ENCODE measurements at regions not wholly inside any gene's neighbourhood (a gene's known extent, or its start where the extent isn't known, plus 50 kb on each side); places are given as distances from the start of the nearest gene placed in this dataset.
A peak's percentile ranks its signal among the peaks of the same experiment; 100 is the strongest.

DNA sequence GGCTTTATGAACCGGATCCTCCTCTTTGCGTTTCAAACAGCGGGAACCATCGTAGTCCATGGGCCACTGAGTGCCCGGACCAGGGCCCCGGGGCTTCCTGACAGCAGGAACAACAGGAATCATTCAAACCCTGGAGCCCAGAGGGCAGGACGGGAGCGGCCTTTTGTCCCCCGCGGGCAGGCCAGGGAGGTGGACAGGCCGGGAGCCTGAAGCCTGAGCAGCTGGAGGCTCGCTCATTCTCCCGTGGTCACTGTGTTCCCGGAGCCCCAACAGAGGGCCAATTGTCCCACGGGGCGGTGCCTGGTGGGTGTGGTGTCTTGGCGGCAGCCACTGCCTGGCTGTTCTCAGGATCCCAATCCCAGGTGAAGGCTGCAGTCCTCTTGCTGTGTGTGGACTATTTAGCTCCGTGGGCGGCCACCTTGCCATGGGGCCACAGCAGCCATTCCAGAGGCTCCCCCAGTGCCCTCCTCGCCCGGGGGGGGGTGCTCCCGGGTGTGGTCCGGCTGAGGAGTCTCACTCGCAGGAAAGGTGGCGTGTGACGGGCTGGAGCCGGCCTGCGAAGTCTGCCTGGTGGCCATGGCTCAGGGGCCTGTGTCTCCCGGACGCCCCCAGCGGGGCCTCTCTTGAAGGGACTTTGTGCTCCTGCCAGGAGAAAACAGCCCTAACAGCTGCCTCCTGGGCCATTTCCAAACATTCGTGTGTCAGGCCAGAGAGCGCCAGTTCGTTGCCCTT is 77.2 kb upstream of the BHLHE23 start:
- intact Hi-C loops (cut with DNase I, micrococcal nuclease): no loop called here
- H3K9me3 ChIP-seq: no peaks in the 10 kb centered on the region
- DNase-seq (peak in 2 of 3 donors; percentile 17 to 34), ATAC-seq (peak; percentile 35)
- no peak overlapping the region for H3K4me3 ChIP-seq
- H3K4me1 ChIP-seq (ENCODE audit: low read depth): no peaks in the 10 kb centered on the region
- TF ChIP-seq, protein P1, sequence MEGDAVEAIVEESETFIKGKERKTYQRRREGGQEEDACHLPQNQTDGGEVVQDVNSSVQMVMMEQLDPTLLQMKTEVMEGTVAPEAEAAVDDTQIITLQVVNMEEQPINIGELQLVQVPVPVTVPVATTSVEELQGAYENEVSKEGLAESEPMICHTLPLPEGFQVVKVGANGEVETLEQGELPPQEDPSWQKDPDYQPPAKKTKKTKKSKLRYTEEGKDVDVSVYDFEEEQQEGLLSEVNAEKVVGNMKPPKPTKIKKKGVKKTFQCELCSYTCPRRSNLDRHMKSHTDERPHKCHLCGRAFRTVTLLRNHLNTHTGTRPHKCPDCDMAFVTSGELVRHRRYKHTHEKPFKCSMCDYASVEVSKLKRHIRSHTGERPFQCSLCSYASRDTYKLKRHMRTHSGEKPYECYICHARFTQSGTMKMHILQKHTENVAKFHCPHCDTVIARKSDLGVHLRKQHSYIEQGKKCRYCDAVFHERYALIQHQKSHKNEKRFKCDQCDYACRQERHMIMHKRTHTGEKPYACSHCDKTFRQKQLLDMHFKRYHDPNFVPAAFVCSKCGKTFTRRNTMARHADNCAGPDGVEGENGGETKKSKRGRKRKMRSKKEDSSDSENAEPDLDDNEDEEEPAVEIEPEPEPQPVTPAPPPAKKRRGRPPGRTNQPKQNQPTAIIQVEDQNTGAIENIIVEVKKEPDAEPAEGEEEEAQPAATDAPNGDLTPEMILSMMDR (IDR thresholded peaks at IDR 0.05): no peak
- H3K36me3 ChIP-seq (ENCODE audit: low read depth): no peaks in the 10 kb centered on the region

DNA sequence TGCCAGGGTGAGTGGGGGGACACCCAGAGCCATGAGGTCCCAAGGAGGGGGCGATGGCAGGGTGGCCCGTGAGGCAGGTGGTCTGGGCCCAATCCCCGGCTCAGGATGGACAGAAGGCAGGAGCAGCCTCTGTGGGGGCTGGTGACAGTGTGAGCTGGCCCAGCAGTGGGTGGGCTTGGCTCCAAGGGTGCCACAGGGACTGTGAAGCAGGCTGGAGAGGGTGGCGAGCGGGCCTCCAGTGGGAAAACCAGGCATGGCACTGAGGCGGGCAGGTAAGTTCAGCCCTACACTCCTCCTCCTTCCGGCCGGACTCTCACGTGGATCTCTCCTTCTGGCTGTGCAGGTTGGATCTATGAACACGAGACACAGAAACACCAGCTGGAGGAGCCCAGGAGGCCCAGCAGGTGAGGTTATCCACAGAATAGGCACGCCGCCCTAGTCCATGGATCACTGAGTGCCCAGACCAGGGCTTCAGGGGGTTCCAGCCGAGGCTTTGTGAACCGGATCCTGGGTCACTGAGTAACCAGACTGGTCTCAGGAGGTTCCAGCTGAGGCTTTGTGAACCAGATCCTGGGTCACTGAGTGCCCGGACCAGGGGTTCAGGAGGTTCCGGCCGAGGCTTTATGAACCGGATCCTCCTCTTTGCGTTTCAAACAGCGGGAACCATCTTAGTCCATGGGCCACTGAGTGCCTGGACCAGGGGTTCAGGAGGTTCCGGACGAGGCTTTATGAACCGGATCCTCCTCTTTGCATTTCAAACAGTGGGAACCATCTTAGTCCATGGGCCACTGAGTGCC is 76.4 kb upstream of the BHLHE23 start:
- H3K4me1 ChIP-seq (ENCODE audit: low read depth): no peaks in the 10 kb centered on the region
- intact Hi-C loops (cut with DNase I, micrococcal nuclease): no loop called here
- H3K9me3 ChIP-seq: peaks cover 8% of the 10 kb centered on the region
- H3K4me3 ChIP-seq: no peak overlapping the region
- H3K36me3 ChIP-seq (ENCODE audit: low read depth): no peaks in the 10 kb centered on the region
- TF ChIP-seq, protein P1 (IDR thresholded peaks at IDR 0.05): no peak
- peak in 1 of 3 donors; percentile 41 for DNase-seq
- no peak for ATAC-seq

DNA sequence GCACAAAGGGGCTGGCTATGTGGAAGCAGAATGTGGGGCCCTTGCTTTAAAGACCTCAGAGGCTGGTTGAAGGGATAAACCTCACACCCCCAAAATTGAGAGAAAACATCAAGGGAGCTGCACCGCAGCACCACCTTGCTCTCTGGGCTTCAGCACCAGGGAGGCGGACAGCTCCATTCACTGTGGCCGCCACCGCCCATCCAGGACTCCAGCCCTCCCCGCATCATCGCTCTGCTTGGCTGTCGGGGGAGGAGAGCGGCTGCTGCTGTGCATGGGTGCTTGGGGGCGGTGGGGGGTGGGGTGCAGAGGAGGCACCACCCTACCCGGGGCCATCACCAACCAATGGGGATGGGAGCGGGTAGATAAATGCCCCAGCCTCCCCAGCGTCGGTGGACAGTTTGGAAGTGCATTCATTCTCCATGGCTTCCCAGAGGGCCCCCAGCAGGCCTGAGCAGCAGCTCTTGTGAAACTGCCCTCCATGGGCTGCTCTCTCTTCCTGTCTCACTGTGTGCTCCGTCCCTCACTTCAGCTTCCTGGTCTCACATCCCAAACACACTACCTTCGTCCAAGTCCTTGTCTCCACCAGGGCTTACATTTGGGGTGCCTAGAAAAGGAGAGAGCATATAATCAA is 75.7 kb upstream of the BHLHE23 start:
- H3K9me3 ChIP-seq: peaks cover 16% of the 10 kb centered on the region
- ATAC-seq (peak; percentile 65), DNase-seq (peak; percentile 34 to 69 (median 62))

DNA sequence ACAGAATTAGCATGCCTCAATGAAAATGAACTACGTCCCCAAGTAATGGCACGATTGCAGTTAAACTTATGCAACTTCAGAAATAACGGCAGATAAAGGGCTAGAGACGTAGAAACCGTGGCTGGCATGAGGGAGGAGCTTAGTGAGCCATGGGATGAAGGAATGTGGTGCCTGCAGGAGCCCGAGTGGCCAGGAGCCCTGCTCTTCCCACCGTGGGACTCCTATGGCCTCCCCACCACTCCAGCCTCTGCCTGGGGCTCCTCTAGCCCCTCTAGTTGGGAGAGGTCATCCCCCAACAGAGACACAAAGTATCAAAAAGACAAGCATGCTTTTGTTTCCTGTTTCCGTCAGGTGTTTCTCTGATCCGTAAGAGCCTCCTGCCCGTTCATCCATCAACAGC is 75.1 kb upstream of the BHLHE23 start:
- intact Hi-C loops (cut with DNase I, micrococcal nuclease): no loop called here
- no peak overlapping the region for H3K4me3 ChIP-seq
- H3K9me3 ChIP-seq: peaks cover 21% of the 10 kb centered on the region
- TF ChIP-seq, protein P1 (IDR thresholded peaks at IDR 0.05): no peak
- DNase-seq (no peak), ATAC-seq (no peak)
- H3K36me3 ChIP-seq (ENCODE audit: low read depth): no peaks in the 10 kb centered on the region
- H3K4me1 ChIP-seq (ENCODE audit: low read depth): no peaks in the 10 kb centered on the region

More for the DNA sequence above, 75.7 kb upstream of the BHLHE23 start:
- no peaks in the 10 kb centered on the region for H3K36me3 ChIP-seq (ENCODE audit: low read depth)
- TF ChIP-seq, protein P1 (IDR thresholded peaks at IDR 0.05): no peak
- no peak overlapping the region for H3K4me3 ChIP-seq
- no peaks in the 10 kb centered on the region for H3K4me1 ChIP-seq (ENCODE audit: low read depth)
- intact Hi-C loops (cut with DNase I, micrococcal nuclease): no loop called here

DNA sequence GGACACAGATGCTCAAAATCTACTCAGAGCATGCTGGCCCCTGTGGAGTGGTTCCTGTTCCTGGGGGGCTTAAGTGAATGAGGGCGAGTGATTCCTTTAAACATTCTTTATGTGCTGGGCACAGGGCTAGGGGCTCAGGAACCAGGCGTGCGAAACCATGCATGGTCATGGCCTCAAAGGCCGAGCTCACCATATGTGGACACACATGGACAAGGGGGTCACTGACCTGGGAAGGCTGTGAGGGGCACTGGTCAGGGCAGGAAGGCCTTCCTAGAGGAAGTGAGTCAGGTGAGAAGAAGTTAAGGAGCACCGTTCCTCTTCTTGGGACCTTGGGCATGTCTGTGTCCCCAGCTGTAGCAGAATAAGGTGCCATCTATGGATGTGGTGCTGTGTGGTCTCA is 74.6 kb upstream of the BHLHE23 start:
- no peak for DNase-seq
- Histone ChIP-seq H3K9me3 (peaks cover 21% of the 10 kb centered on the region), H3K4me3 (no peak overlapping the region), H3K36me3 (ENCODE audit: low read depth) (no peaks in the 10 kb centered on the region), H3K4me1 (ENCODE audit: low read depth) (no peaks in the 10 kb centered on the region)
- intact Hi-C loops (cut with DNase I, micrococcal nuclease): no loop called here
- TF ChIP-seq, protein P1 (IDR thresholded peaks at IDR 0.05): no peak
- ATAC-seq: no peak
